HCT116 (cell line): ENCODE measurements at regions not wholly inside any gene's neighbourhood (a gene's known extent, or its start where the extent isn't known, plus 50 kb on each side); places are given as distances from the start of the nearest gene placed in this dataset.

Experiments used
- ATAC-seq: fragments of 200-7000 bp; cut with Tn5 transposase; 2 replicates; pipeline ENCODE4 v1.9.1; 2020; ENCODE audit warnings: mild to moderate bottlenecking, moderate library complexity
- BruUV-seq: library from RNA; stranded (reverse); fragments of 400-500 nt; replicated peaks from 2 replicates; lab custom pipeline; 2021; lab: Mats Ljungman, UMichigan
- CTCF ChIA-PET: fragments of 300-600 bp; sonication (Branson Sonifier 250); formaldehyde crosslinking; loops from one replicate; lab custom pipeline; 2021; ENCODE audit warnings: antibody characterized with exemption; lab: Charles Lee
- POLR2A ChIA-PET: fragments of 300-600, 350-600 bp; sonication (Branson Sonifier 250); formaldehyde crosslinking; loops from one replicate; lab custom pipeline; 2021; ENCODE audit warnings: antibody characterized with exemption; lab: Charles Lee
- RAD21 ChIA-PET, 2 experiments: fragments of 300-600 bp; sonication (Branson Sonifier 250); formaldehyde crosslinking; loops; one replicate each; lab custom pipeline; 2023; ENCODE audit warnings: low total read pairs in 2 of 2; ENCODE audit not compliant: uncharacterized antibody in 2 of 2, unreplicated experiment in 2 of 2, low non-redundant PET in 1 of 2; lab: Charles Lee
- DNase-seq: peaks from one replicate; pipeline ENCODE4 v3.0.0-alpha.2; 2010; ENCODE audit warnings: low read depth, low spot score
- H2AFZ ChIP-seq: fragments of 200-600 bp; shearing (Covaris generic), sonication (generic); 2 replicates; pipeline ENCODE4 v1.6.1; 2017; ENCODE audit warnings: low read depth, mixed run types, mixed read lengths, antibody characterized with exemption, low read length; ENCODE audit not compliant: poor library complexity, severe bottlenecking
- H3K27ac ChIP-seq: 2 replicates; pipeline ENCODE4 v1.5.1; 2012; ENCODE audit warnings: low read depth, low read length
- H3K27me3 ChIP-seq: fragments of 200-600 bp; sonication (generic); 2 replicates; pipeline ENCODE4 v1.6.1; 2016; ENCODE audit warnings: mixed run types, low read length, mixed read lengths; ENCODE audit not compliant: insufficient read depth
- H3K36me3 ChIP-seq, 2 experiments: fragments of 200-500 bp in 1 of 2; fragments of 200-600 bp in 1 of 2; sonication (Bioruptor generic) in 1 of 2; sonication (generic) in 1 of 2; 2 replicates each; pipeline versions ENCODE4 v1.5.1 to v1.6.1; 2014 to 2016; ENCODE audit warnings: low read length in 2 of 2, inconsistent platforms in 1 of 2, mixed read lengths in 1 of 2, mixed run types in 1 of 2; ENCODE audit not compliant: insufficient read depth in 2 of 2, control insufficient read depth in 1 of 2
- H3K4me1 ChIP-seq, 2 experiments: fragments of 200-600 bp in 1 of 2; sonication (generic) in 1 of 2; 2 replicates each; pipeline versions ENCODE4 v1.5.1 to v1.6.1; 2012 to 2017; ENCODE audit warnings: low read length in 2 of 2, inconsistent platforms in 1 of 2, mild to moderate bottlenecking in 1 of 2, mixed read lengths in 1 of 2, mixed run types in 1 of 2, moderate library complexity in 1 of 2; ENCODE audit not compliant: insufficient read depth in 2 of 2, control insufficient read depth in 1 of 2
- H3K4me2 ChIP-seq: fragments of 200-600 bp; sonication (generic); 2 replicates; pipeline ENCODE4 v1.6.1; 2017; ENCODE audit warnings: mixed run types, low read length, mixed read lengths
- H3K4me3 ChIP-seq, 2 experiments: fragments of 200-600 bp in 1 of 2; sonication (generic) in 1 of 2; replicated peaks in 1 of 2; 2 replicates each; pipeline ENCODE4 v1.5.1; 2011 to 2016; ENCODE audit warnings: low read length in 2 of 2, control low read depth in 1 of 2, low read depth in 1 of 2, mild to moderate bottlenecking in 1 of 2, mixed read lengths in 1 of 2, mixed run types in 1 of 2
- H3K79me2 ChIP-seq: fragments of 200-600 bp; sonication (generic); 2 replicates; pipeline ENCODE4 v1.6.1; 2017; ENCODE audit warnings: mild to moderate bottlenecking, mixed run types, low read length, moderate library complexity, mixed read lengths; ENCODE audit not compliant: insufficient read depth
- H3K9ac ChIP-seq: fragments of 200-600 bp; sonication (generic); 2 replicates; pipeline ENCODE4 v1.6.1; 2016; ENCODE audit warnings: low read length, mixed read lengths
- H3K9me2 ChIP-seq: fragments of 200-600 bp; sonication (generic), shearing (Covaris generic); 2 replicates; pipeline ENCODE4 v1.6.1; 2017; ENCODE audit warnings: mixed run types, mild to moderate bottlenecking, moderate library complexity; ENCODE audit not compliant: insufficient read depth
- H3K9me3 ChIP-seq, 2 experiments: fragments of 200-500 bp in 1 of 2; fragments of 200-600 bp in 1 of 2; sonication (Bioruptor generic) in 1 of 2; sonication (generic) in 1 of 2; 2 replicates each; pipeline ENCODE4 v1.6.1; 2014 to 2017; ENCODE audit warnings: low read length in 2 of 2, mixed read lengths in 2 of 2, inconsistent platforms in 1 of 2, low read depth in 1 of 2, mild to moderate bottlenecking in 1 of 2, mixed run types in 1 of 2, moderate library complexity in 1 of 2; ENCODE audit not compliant: control insufficient read depth in 1 of 2, insufficient read depth in 1 of 2
- H4K20me1 ChIP-seq: fragments of 200-600 bp; sonication (generic), shearing (Covaris generic); 2 replicates; pipeline ENCODE4 v1.6.1; 2017; ENCODE audit warnings: mixed run types, mild to moderate bottlenecking, moderate library complexity; ENCODE audit not compliant: insufficient read depth
- ATF3 ChIP-seq: IDR thresholded peaks from 2 replicates; pipeline ENCODE4 v1.6.1; 2012
- POLR2A ChIP-seq: IDR thresholded peaks from 2 replicates; pipeline ENCODE4 v1.7.0; 2011; ENCODE audit warnings: borderline replicate concordance; ENCODE audit not compliant: insufficient read depth, insufficient read length; ENCODE audit errors: extremely low read depth
- POLR2AphosphoS5 ChIP-seq: IDR thresholded peaks from 2 replicates; pipeline ENCODE4 v1.6.1; 2011; ENCODE audit warnings: mild to moderate bottlenecking, low read depth, low read length, moderate library complexity
- SRF ChIP-seq: IDR thresholded peaks from 2 replicates; pipeline ENCODE4 v1.6.1; 2012; ENCODE audit warnings: low read depth
- ZFX ChIP-seq: fragments of 450-650 bp; IDR thresholded peaks from 2 replicates; pipeline ENCODE4 v1.6.1; 2017
- intact Hi-C: fragments of 100-400 bp; cut with micrococcal nuclease; formaldehyde crosslinking; loops from 2 replicates; pipeline ENCODE4 v1.10.0; 2022
- TF ChIP-seq, protein P1 (sequence below), 3 experiments: fragments of 200-600 bp in 1 of 3; sonication (generic) in 1 of 3; IDR thresholded peaks in 2 of 3; conservative IDR thresholded peaks in 1 of 3; 2 replicates each; pipeline ENCODE4 v1.5.1; 2012 to 2017; ENCODE audit warnings: low read depth in 2 of 3, low read length in 2 of 3, antibody characterized with exemption in 1 of 3, borderline replicate concordance in 1 of 3, control low read depth in 1 of 3, mild to moderate bottlenecking in 1 of 3, mixed read lengths in 1 of 3, mixed run types in 1 of 3, moderate library complexity in 1 of 3; ENCODE audit not compliant: insufficient read depth in 1 of 3
- TF ChIP-seq, protein P2 (sequence below): IDR thresholded peaks from 2 replicates; pipeline ENCODE4 v1.6.1; 2012

DNA sequence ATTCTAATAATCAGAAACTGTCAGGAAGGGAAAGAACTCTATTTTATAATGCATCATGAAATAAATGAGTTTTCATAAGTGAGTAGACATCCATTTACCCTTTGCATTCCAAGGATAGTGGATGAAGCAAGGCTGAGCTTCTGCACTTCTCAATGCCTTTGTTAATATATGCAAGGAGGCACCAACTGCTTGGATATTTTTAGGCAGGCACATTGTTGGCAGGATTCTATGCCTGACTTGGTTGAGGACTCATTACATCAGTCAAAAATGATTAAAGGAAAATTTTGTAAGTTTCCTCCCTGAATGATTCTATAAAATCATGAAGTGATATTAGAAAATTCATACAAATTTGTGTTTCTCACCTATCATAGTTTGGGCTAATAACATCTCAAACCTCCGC lies 612.2 kb upstream of the POM121L12 start:
- no TSS peak for BruUV-seq

More for the DNA sequence above, 612.2 kb upstream of the POM121L12 start:
- H3K4me1 ChIP-seq: no peaks in the 10 kb centered on the region
- TF ChIP-seq POLR2AphosphoS5 (no peak), ATF3 (no peak), POLR2A (no peak), SRF (no peak), ZFX (no peak)
- TF ChIP-seq, protein P1, sequence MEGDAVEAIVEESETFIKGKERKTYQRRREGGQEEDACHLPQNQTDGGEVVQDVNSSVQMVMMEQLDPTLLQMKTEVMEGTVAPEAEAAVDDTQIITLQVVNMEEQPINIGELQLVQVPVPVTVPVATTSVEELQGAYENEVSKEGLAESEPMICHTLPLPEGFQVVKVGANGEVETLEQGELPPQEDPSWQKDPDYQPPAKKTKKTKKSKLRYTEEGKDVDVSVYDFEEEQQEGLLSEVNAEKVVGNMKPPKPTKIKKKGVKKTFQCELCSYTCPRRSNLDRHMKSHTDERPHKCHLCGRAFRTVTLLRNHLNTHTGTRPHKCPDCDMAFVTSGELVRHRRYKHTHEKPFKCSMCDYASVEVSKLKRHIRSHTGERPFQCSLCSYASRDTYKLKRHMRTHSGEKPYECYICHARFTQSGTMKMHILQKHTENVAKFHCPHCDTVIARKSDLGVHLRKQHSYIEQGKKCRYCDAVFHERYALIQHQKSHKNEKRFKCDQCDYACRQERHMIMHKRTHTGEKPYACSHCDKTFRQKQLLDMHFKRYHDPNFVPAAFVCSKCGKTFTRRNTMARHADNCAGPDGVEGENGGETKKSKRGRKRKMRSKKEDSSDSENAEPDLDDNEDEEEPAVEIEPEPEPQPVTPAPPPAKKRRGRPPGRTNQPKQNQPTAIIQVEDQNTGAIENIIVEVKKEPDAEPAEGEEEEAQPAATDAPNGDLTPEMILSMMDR (IDR thresholded peaks at IDR 0.05 in 2 of 3, conservative IDR thresholded peaks at IDR 0.05 in 1 of 3; ENCODE audit: borderline replicate concordance in 1 of 3, insufficient read depth in 1 of 3, low read depth in 2 of 3, low read length in 2 of 3): no peak
- TF ChIP-seq, protein P2, sequence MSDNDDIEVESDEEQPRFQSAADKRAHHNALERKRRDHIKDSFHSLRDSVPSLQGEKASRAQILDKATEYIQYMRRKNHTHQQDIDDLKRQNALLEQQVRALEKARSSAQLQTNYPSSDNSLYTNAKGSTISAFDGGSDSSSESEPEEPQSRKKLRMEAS: no peak
- RAD21 ChIA-PET: no interaction called here
- no peak overlapping the region for H3K4me3 ChIP-seq
- ATAC-seq (no peak), DNase-seq (no peak)
- H3K79me2 ChIP-seq: no peaks in the 10 kb centered on the region
- POLR2A ChIA-PET: no interaction called here
- H3K36me3 ChIP-seq: no peaks in the 10 kb centered on the region
- no peak overlapping the region for H3K4me2 ChIP-seq
- H3K9me3 ChIP-seq: peaks cover 3 to 4% of the 10 kb centered on the region in 2 experiments; a peak in 2 of 4 replicates
- CTCF ChIA-PET: no interaction called here
- no peak overlapping the region for H3K9ac ChIP-seq
- no peaks in the 10 kb centered on the region for H3K27me3 ChIP-seq
- no peaks in the 10 kb centered on the region for H3K9me2 ChIP-seq
- intact Hi-C loops: no loop called here
- H4K20me1 ChIP-seq: no peaks in the 10 kb centered on the region
- no peak overlapping the region for H3K27ac ChIP-seq
- no peak overlapping the region for H2AFZ ChIP-seq
